ENCODE measurements at regions not wholly inside any gene's neighbourhood (a gene's known extent, or its start where the extent isn't known, plus 50 kb on each side); places are given as distances from the start of the nearest gene placed in this dataset.

DNA sequence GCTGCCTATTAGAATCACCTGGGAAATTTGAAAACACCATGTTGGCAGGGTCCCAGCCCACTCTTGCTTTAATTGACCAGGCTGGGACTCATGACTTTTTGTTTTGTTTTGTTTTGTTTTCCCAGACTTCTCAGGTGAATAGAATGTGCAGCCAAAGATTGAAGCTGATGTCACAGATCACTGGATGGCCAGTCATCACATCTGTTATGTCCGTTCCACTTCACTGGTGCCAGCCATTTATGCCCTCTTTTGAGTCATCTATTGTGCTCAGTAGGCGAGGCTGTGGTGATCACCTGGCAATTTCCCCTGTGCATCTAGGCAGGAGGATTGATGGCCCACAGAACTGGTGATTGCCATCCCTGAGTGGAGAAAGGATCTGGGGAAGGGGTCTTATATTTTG lies 297.3 kb downstream of the INSC start:
- Histone ChIP-seq H3K79me2 (ENCODE audit: control insufficient read depth, insufficient read depth, low read length) (no peaks in the 10 kb centered on the region), H3K27me3 (ENCODE audit: control insufficient read depth in 2 of 2, insufficient read depth in 2 of 2, low read length in 2 of 2) (peaks cover 0 to 4% of the 10 kb centered on the region in 2 experiments; a peak in 1 of 5 replicates), H3K4me3 (no peak overlapping the region), H3K4me2 (ENCODE audit: insufficient read depth, low read length) (no peak overlapping the region), H3K9me3 (replicated peaks; ENCODE audit: control insufficient read depth, insufficient read depth, low read depth, low read length) (no peaks in the 10 kb centered on the region), H3K36me3 (ENCODE audit: control insufficient read depth, insufficient read depth, low read length) (no peaks in the 10 kb centered on the region), H3K4me1 (replicated peaks in 1 of 2; ENCODE audit: control insufficient read depth in 2 of 2, insufficient read depth in 2 of 2, low read length in 2 of 2) (no peaks in the 10 kb centered on the region), H3K27ac (ENCODE audit: extremely low read depth, low read depth, low read length) (no peak overlapping the region), H4K20me1 (replicated peaks; ENCODE audit: control insufficient read depth, insufficient read depth, low read length) (no peaks in the 10 kb centered on the region), H3K9ac (ENCODE audit: insufficient read depth in 1 of 2, low read depth in 2 of 2, low read length in 2 of 2) (no peak overlapping the region), H2AFZ (ENCODE audit: low read depth, low read length) (no peak overlapping the region), H3K9me1 (ENCODE audit: control insufficient read depth, insufficient read depth, low read length) (no peaks in the 10 kb centered on the region)
- POLR2A ChIA-PET: no interaction called here
- ATAC-seq (no peak), DNase-seq (ENCODE audit: extremely low read depth in 1 of 4, low spot score in 3 of 4) (no peak), FAIRE-seq (no peak)
- intact Hi-C loops (cut with micrococcal nuclease): no loop called here
- BruUV-seq (replicated peaks): no TSS peak
- no peak for TF ChIP-seq SNIP1 (IDR thresholded peaks at IDR 0.05; ENCODE audit: low read depth)
- TF ChIP-seq, protein P1, sequence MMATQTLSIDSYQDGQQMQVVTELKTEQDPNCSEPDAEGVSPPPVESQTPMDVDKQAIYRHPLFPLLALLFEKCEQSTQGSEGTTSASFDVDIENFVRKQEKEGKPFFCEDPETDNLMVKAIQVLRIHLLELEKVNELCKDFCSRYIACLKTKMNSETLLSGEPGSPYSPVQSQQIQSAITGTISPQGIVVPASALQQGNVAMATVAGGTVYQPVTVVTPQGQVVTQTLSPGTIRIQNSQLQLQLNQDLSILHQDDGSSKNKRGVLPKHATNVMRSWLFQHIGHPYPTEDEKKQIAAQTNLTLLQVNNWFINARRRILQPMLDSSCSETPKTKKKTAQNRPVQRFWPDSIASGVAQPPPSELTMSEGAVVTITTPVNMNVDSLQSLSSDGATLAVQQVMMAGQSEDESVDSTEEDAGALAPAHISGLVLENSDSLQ (IDR thresholded peaks at IDR 0.05): no peak
- no peak for TF ChIP-seq HLTF (IDR thresholded peaks at IDR 0.05)
- no peak for TF ChIP-seq PHB2 (IDR thresholded peaks at IDR 0.05; ENCODE audit: low read depth)
- no peak for TF ChIP-seq FOXJ2 (tag; IDR thresholded peaks at IDR 0.05)
- TF ChIP-seq ZNF830 (CRISPR knock-in tag; IDR thresholded peaks at IDR 0.05): no peak
- TF ChIP-seq, protein P2, sequence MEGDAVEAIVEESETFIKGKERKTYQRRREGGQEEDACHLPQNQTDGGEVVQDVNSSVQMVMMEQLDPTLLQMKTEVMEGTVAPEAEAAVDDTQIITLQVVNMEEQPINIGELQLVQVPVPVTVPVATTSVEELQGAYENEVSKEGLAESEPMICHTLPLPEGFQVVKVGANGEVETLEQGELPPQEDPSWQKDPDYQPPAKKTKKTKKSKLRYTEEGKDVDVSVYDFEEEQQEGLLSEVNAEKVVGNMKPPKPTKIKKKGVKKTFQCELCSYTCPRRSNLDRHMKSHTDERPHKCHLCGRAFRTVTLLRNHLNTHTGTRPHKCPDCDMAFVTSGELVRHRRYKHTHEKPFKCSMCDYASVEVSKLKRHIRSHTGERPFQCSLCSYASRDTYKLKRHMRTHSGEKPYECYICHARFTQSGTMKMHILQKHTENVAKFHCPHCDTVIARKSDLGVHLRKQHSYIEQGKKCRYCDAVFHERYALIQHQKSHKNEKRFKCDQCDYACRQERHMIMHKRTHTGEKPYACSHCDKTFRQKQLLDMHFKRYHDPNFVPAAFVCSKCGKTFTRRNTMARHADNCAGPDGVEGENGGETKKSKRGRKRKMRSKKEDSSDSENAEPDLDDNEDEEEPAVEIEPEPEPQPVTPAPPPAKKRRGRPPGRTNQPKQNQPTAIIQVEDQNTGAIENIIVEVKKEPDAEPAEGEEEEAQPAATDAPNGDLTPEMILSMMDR (IDR thresholded peaks at IDR 0.05 in 2 of 3, conservative IDR thresholded peaks at IDR 0.05 in 1 of 3; ENCODE audit: insufficient read depth in 2 of 3, low read depth in 1 of 3, low read length in 3 of 3): no peak
- no peak for TF ChIP-seq FOSL1 (tag; conservative IDR thresholded peaks at IDR 0.05)
- no peak for TF ChIP-seq XRCC3 (IDR thresholded peaks at IDR 0.05)
- TF ChIP-seq ZSCAN29 (IDR thresholded peaks at IDR 0.05): no peak
- no peak for TF ChIP-seq CCAR2 (IDR thresholded peaks at IDR 0.05; ENCODE audit: low read depth, low read length)
- TF ChIP-seq, protein P3, sequence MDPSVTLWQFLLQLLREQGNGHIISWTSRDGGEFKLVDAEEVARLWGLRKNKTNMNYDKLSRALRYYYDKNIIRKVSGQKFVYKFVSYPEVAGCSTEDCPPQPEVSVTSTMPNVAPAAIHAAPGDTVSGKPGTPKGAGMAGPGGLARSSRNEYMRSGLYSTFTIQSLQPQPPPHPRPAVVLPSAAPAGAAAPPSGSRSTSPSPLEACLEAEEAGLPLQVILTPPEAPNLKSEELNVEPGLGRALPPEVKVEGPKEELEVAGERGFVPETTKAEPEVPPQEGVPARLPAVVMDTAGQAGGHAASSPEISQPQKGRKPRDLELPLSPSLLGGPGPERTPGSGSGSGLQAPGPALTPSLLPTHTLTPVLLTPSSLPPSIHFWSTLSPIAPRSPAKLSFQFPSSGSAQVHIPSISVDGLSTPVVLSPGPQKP (CRISPR knock-in tag; IDR thresholded peaks at IDR 0.05): no peak
- in situ Hi-C loops (cut with MboI): no loop called here
- 0% methylated on average over 2 of the region's 2 CpGs for WGBS (ENCODE audit: insufficient coverage, low coverage, missing lambda C conversion rate)
- CTCF ChIA-PET (ENCODE audit: low intra/inter-chr PET ratio): no interaction called here
